HCT116 (cell line): ENCODE measurements at regions not wholly inside any gene's neighbourhood (a gene's known extent, or its start where the extent isn't known, plus 50 kb on each side); places are given as distances from the start of the nearest gene placed in this dataset.

Experiments used
- ATAC-seq: fragments of 200-7000 bp; cut with Tn5 transposase; 2 replicates; pipeline ENCODE4 v1.9.1; 2020; ENCODE audit warnings: mild to moderate bottlenecking, moderate library complexity
- BruUV-seq: library from RNA; stranded (reverse); fragments of 400-500 nt; replicated peaks from 2 replicates; lab custom pipeline; 2021; lab: Mats Ljungman, UMichigan
- CTCF ChIA-PET: fragments of 300-600 bp; sonication (Branson Sonifier 250); formaldehyde crosslinking; loops from one replicate; lab custom pipeline; 2021; ENCODE audit warnings: antibody characterized with exemption; lab: Charles Lee
- POLR2A ChIA-PET: fragments of 300-600, 350-600 bp; sonication (Branson Sonifier 250); formaldehyde crosslinking; loops from one replicate; lab custom pipeline; 2021; ENCODE audit warnings: antibody characterized with exemption; lab: Charles Lee
- RAD21 ChIA-PET, 2 experiments: fragments of 300-600 bp; sonication (Branson Sonifier 250); formaldehyde crosslinking; loops; one replicate each; lab custom pipeline; 2023; ENCODE audit warnings: low total read pairs in 2 of 2; ENCODE audit not compliant: uncharacterized antibody in 2 of 2, unreplicated experiment in 2 of 2, low non-redundant PET in 1 of 2; lab: Charles Lee
- DNase-seq: peaks from one replicate; pipeline ENCODE4 v3.0.0-alpha.2; 2010; ENCODE audit warnings: low read depth, low spot score
- H2AFZ ChIP-seq: fragments of 200-600 bp; shearing (Covaris generic), sonication (generic); 2 replicates; pipeline ENCODE4 v1.6.1; 2017; ENCODE audit warnings: low read depth, mixed run types, mixed read lengths, antibody characterized with exemption, low read length; ENCODE audit not compliant: poor library complexity, severe bottlenecking
- H3K27ac ChIP-seq: 2 replicates; pipeline ENCODE4 v1.5.1; 2012; ENCODE audit warnings: low read depth, low read length
- H3K27me3 ChIP-seq: fragments of 200-600 bp; sonication (generic); 2 replicates; pipeline ENCODE4 v1.6.1; 2016; ENCODE audit warnings: mixed run types, low read length, mixed read lengths; ENCODE audit not compliant: insufficient read depth
- H3K36me3 ChIP-seq, 2 experiments: fragments of 200-500 bp in 1 of 2; fragments of 200-600 bp in 1 of 2; sonication (Bioruptor generic) in 1 of 2; sonication (generic) in 1 of 2; 2 replicates each; pipeline versions ENCODE4 v1.5.1 to v1.6.1; 2014 to 2016; ENCODE audit warnings: low read length in 2 of 2, inconsistent platforms in 1 of 2, mixed read lengths in 1 of 2, mixed run types in 1 of 2; ENCODE audit not compliant: insufficient read depth in 2 of 2, control insufficient read depth in 1 of 2
- H3K4me1 ChIP-seq, 2 experiments: fragments of 200-600 bp in 1 of 2; sonication (generic) in 1 of 2; 2 replicates each; pipeline versions ENCODE4 v1.5.1 to v1.6.1; 2012 to 2017; ENCODE audit warnings: low read length in 2 of 2, inconsistent platforms in 1 of 2, mild to moderate bottlenecking in 1 of 2, mixed read lengths in 1 of 2, mixed run types in 1 of 2, moderate library complexity in 1 of 2; ENCODE audit not compliant: insufficient read depth in 2 of 2, control insufficient read depth in 1 of 2
- H3K4me2 ChIP-seq: fragments of 200-600 bp; sonication (generic); 2 replicates; pipeline ENCODE4 v1.6.1; 2017; ENCODE audit warnings: mixed run types, low read length, mixed read lengths
- H3K4me3 ChIP-seq, 2 experiments: fragments of 200-600 bp in 1 of 2; sonication (generic) in 1 of 2; replicated peaks in 1 of 2; 2 replicates each; pipeline ENCODE4 v1.5.1; 2011 to 2016; ENCODE audit warnings: low read length in 2 of 2, control low read depth in 1 of 2, low read depth in 1 of 2, mild to moderate bottlenecking in 1 of 2, mixed read lengths in 1 of 2, mixed run types in 1 of 2
- H3K79me2 ChIP-seq: fragments of 200-600 bp; sonication (generic); 2 replicates; pipeline ENCODE4 v1.6.1; 2017; ENCODE audit warnings: mild to moderate bottlenecking, mixed run types, low read length, moderate library complexity, mixed read lengths; ENCODE audit not compliant: insufficient read depth
- H3K9ac ChIP-seq: fragments of 200-600 bp; sonication (generic); 2 replicates; pipeline ENCODE4 v1.6.1; 2016; ENCODE audit warnings: low read length, mixed read lengths
- H3K9me2 ChIP-seq: fragments of 200-600 bp; sonication (generic), shearing (Covaris generic); 2 replicates; pipeline ENCODE4 v1.6.1; 2017; ENCODE audit warnings: mixed run types, mild to moderate bottlenecking, moderate library complexity; ENCODE audit not compliant: insufficient read depth
- H3K9me3 ChIP-seq, 2 experiments: fragments of 200-500 bp in 1 of 2; fragments of 200-600 bp in 1 of 2; sonication (Bioruptor generic) in 1 of 2; sonication (generic) in 1 of 2; 2 replicates each; pipeline ENCODE4 v1.6.1; 2014 to 2017; ENCODE audit warnings: low read length in 2 of 2, mixed read lengths in 2 of 2, inconsistent platforms in 1 of 2, low read depth in 1 of 2, mild to moderate bottlenecking in 1 of 2, mixed run types in 1 of 2, moderate library complexity in 1 of 2; ENCODE audit not compliant: control insufficient read depth in 1 of 2, insufficient read depth in 1 of 2
- H4K20me1 ChIP-seq: fragments of 200-600 bp; sonication (generic), shearing (Covaris generic); 2 replicates; pipeline ENCODE4 v1.6.1; 2017; ENCODE audit warnings: mixed run types, mild to moderate bottlenecking, moderate library complexity; ENCODE audit not compliant: insufficient read depth
- CBX3 ChIP-seq: IDR thresholded peaks from 2 replicates; pipeline ENCODE4 v1.6.1; 2012; ENCODE audit warnings: low read depth
- CEBPB ChIP-seq: IDR thresholded peaks from 2 replicates; pipeline ENCODE4 v1.6.1; 2012; ENCODE audit warnings: low read depth
- CTCF ChIP-seq, 3 experiments: fragments of 200-600 bp in 1 of 3; sonication (generic) in 1 of 3; IDR thresholded peaks in 2 of 3; conservative IDR thresholded peaks in 1 of 3; 2 replicates each; pipeline ENCODE4 v1.5.1; 2012 to 2017; ENCODE audit warnings: low read depth in 2 of 3, low read length in 2 of 3, antibody characterized with exemption in 1 of 3, borderline replicate concordance in 1 of 3, control low read depth in 1 of 3, mild to moderate bottlenecking in 1 of 3, mixed read lengths in 1 of 3, mixed run types in 1 of 3, moderate library complexity in 1 of 3; ENCODE audit not compliant: insufficient read depth in 1 of 3
- EGR1 ChIP-seq: IDR thresholded peaks from 2 replicates; pipeline ENCODE4 v1.6.1; 2012; ENCODE audit warnings: low read depth
- ELF1 ChIP-seq: IDR thresholded peaks from 2 replicates; pipeline ENCODE4 v1.6.1; 2012; ENCODE audit warnings: low read depth, borderline replicate concordance
- EZH2 ChIP-seq: fragments of 200-600 bp; sonication (generic); IDR thresholded peaks from 2 replicates; pipeline ENCODE4 v1.6.1; 2017; ENCODE audit warnings: antibody characterized with exemption, mixed run types
- EZH2phosphoT487 ChIP-seq: fragments of 200-600 bp; IDR thresholded peaks from 2 replicates; pipeline ENCODE4 v1.6.1; 2018; ENCODE audit warnings: antibody characterized with exemption, borderline replicate concordance
- FOSL1 ChIP-seq: IDR thresholded peaks from 2 replicates; pipeline ENCODE4 v1.6.1; 2012; ENCODE audit warnings: low read depth
- JUND ChIP-seq: IDR thresholded peaks from 2 replicates; pipeline ENCODE4 v1.6.1; 2012
- POLR2AphosphoS5 ChIP-seq: IDR thresholded peaks from 2 replicates; pipeline ENCODE4 v1.6.1; 2011; ENCODE audit warnings: mild to moderate bottlenecking, low read depth, low read length, moderate library complexity
- RAD21 ChIP-seq: IDR thresholded peaks from 2 replicates; pipeline ENCODE4 v1.6.1; 2012; ENCODE audit warnings: low read depth, mild to moderate bottlenecking
- REST ChIP-seq: IDR thresholded peaks from 2 replicates; pipeline ENCODE4 v1.6.1; 2012; ENCODE audit warnings: low read depth
- SIN3A ChIP-seq: IDR thresholded peaks from 2 replicates; pipeline ENCODE4 v1.6.1; 2012; ENCODE audit warnings: low read depth
- SP1 ChIP-seq: IDR thresholded peaks from 2 replicates; pipeline ENCODE4 v1.6.1; 2012; ENCODE audit warnings: low read depth
- SRF ChIP-seq: IDR thresholded peaks from 2 replicates; pipeline ENCODE4 v1.6.1; 2012; ENCODE audit warnings: low read depth
- TCF7L2 ChIP-seq: IDR thresholded peaks from 2 replicates; pipeline ENCODE4 v1.7.0; 2011; ENCODE audit warnings: borderline replicate concordance, inconsistent platforms; ENCODE audit not compliant: insufficient read depth, insufficient read length; ENCODE audit errors: extremely low read depth
- YY1 ChIP-seq: IDR thresholded peaks from 2 replicates; pipeline ENCODE4 v1.6.1; 2011; ENCODE audit warnings: low read length, low read depth, moderate library complexity, mild to moderate bottlenecking; ENCODE audit not compliant: insufficient replicate concordance; ENCODE audit errors: extremely low read depth
- ZFX ChIP-seq: fragments of 450-650 bp; IDR thresholded peaks from 2 replicates; pipeline ENCODE4 v1.6.1; 2017
- ZNF274 ChIP-seq: fragments of 200-500 bp; sonication (Bioruptor generic); IDR thresholded peaks from 2 replicates; pipeline ENCODE4 v1.6.1; 2014; ENCODE audit warnings: mild to moderate bottlenecking, low read depth, low read length, inconsistent platforms
- intact Hi-C: fragments of 100-400 bp; cut with micrococcal nuclease; formaldehyde crosslinking; loops from 2 replicates; pipeline ENCODE4 v1.10.0; 2022
- TF ChIP-seq, protein P1 (sequence below): IDR thresholded peaks from 2 replicates; pipeline ENCODE4 v1.6.1; 2012
- TF ChIP-seq, protein P2 (sequence below): IDR thresholded peaks from 2 replicates; pipeline ENCODE4 v1.6.1; 2012

GRCh38 chr6:169981568-169981967, 230.1 kb downstream of the ERMARD start (continued):
- TF ChIP-seq CEBPB, result no peak
- TF ChIP-seq SIN3A, result no peak
- TF ChIP-seq POLR2AphosphoS5, result no peak
- TF ChIP-seq RAD21, result no peak
- TF ChIP-seq, protein P1, sequence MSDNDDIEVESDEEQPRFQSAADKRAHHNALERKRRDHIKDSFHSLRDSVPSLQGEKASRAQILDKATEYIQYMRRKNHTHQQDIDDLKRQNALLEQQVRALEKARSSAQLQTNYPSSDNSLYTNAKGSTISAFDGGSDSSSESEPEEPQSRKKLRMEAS, result no peak

DNA sequence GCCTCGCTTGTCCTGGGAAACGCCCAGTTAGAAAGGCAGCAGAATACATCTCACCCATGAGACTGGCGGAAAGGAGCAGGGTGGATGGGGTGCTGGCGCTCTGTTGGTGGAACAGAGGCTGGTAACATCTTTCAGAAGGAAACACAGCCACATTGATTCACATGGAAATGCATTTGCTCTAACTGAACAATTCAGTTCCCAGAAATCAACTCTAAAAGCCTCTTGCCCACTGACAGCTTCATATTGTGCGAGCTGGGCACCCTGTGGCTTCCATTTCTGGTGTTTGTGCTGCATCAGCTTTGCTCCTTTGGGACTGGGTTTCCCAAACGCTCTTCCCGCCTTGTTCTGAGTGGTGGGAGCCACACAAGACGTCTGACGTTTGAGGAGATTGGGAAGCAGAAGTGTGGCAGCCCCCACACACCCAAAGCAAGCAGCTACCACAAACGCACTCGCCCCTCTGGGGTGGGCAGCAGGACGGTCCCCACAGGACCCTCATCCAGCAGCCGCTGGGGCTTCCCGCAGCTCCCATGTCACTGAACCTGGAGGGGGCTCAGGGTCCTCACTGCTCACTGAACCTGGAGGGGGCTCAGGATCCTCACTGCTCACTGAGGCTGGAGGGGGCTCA, 229.5 kb downstream of the ERMARD start:
- no peaks in the 10 kb centered on the region for H3K79me2 ChIP-seq
- no peak overlapping the region for H3K27ac ChIP-seq
- DNase-seq (no peak), ATAC-seq (no peak)
- peaks cover 11% of the 10 kb centered on the region; the same call in 1 of the 2 replicates for H3K27me3 ChIP-seq
- TF ChIP-seq SP1, result no peak
- no peak for TF ChIP-seq SIN3A
- TF ChIP-seq, protein P1, result no peak
- no peak for TF ChIP-seq ELF1
- TF ChIP-seq FOSL1, result no peak
- TF ChIP-seq POLR2AphosphoS5, result no peak
- no peak for TF ChIP-seq EGR1
- TF ChIP-seq CTCF (IDR thresholded peaks at IDR 0.05 in 2 of 3, conservative IDR thresholded peaks at IDR 0.05 in 1 of 3; ENCODE audit: borderline replicate concordance in 1 of 3, insufficient read depth in 1 of 3, low read depth in 2 of 3, low read length in 2 of 3), result no peak
- TF ChIP-seq JUND, result no peak
- TF ChIP-seq YY1, result no peak
- TF ChIP-seq REST, result no peak
- no peak for TF ChIP-seq ZNF274
- TF ChIP-seq EZH2, result no peak
- no peak for TF ChIP-seq SRF
- no peak for TF ChIP-seq CBX3
- TF ChIP-seq CEBPB, result no peak
- no peak for TF ChIP-seq ZFX
- TF ChIP-seq, protein P2, sequence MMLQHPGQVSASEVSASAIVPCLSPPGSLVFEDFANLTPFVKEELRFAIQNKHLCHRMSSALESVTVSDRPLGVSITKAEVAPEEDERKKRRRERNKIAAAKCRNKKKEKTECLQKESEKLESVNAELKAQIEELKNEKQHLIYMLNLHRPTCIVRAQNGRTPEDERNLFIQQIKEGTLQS, result no peak
- TF ChIP-seq EZH2phosphoT487, result no peak
- no peak for TF ChIP-seq TCF7L2
- no peaks in the 10 kb centered on the region for H4K20me1 ChIP-seq
- ChIA-PET POLR2A (no interaction called here), RAD21 (no interaction called here), CTCF (no interaction called here)
- H3K36me3 ChIP-seq, result no peaks in the 10 kb centered on the region
- no peaks in the 10 kb centered on the region for H3K4me1 ChIP-seq
- no peak overlapping the region for H2AFZ ChIP-seq
- no peaks in the 10 kb centered on the region for H3K9me2 ChIP-seq
- no TSS peak for BruUV-seq
- H3K4me2 ChIP-seq, result no peak overlapping the region
- no peak overlapping the region for H3K4me3 ChIP-seq
- no peak overlapping the region for H3K9ac ChIP-seq
- no peaks in the 10 kb centered on the region for H3K9me3 ChIP-seq
- intact Hi-C loops, result no loop called here
